K562 (cell line): ENCODE measurements at regions not wholly inside any gene's neighbourhood (a gene's known extent, or its start where the extent isn't known, plus 50 kb on each side); places are given as distances from the start of the nearest gene placed in this dataset.

Experiments
- ATAC-seq: fragments of 200-7000 bp; cut with Tn5 transposase; 3 replicates; pipeline ENCODE4 v1.9.1; 2020; ENCODE audit warnings: moderate library complexity
- BruUV-seq: library from RNA; stranded (reverse); fragments of 400-500 nt; replicated peaks from 2 replicates; lab custom pipeline; 2021; lab: Mats Ljungman, UMichigan
- CTCF ChIA-PET: fragments of 300-600 bp; formaldehyde crosslinking; extraction: SDS; loops from one replicate; lab custom pipeline; 2021; ENCODE audit warnings: low intra/inter-chr PET ratio; lab: Yijun Ruan, JAX
- POLR2A ChIA-PET: fragments of 300-600, 350-650 bp; sonication (Branson Sonifier 250); formaldehyde crosslinking; extraction: SDS; loops from one replicate; lab custom pipeline; 2021; ENCODE audit warnings: antibody characterized with exemption, inconsistent platforms; lab: Yijun Ruan, JAX
- DNase-seq, 4 experiments: peaks; one replicate each; pipeline versions ENCODE4 v3.0.0 to v3.0.0-alpha.2; 2011 to 2018; ENCODE audit warnings: low spot score in 3 of 4, mixed read lengths in 3 of 4; ENCODE audit errors: extremely low read depth in 1 of 4
- FAIRE-seq: peaks from 2 replicates; lab custom pipeline; 2011; peaks lifted over from hg19 to GRCh38; lab: Jason Lieb, UNC
- H2AFZ ChIP-seq: 2 replicates; pipeline ENCODE4 v1.6.0; 2011; ENCODE audit warnings: low read depth, low read length, control low read depth, inconsistent platforms
- H3K27ac ChIP-seq: fragments of 200-600 bp; 3 replicates; pipeline ENCODE4 v1.8.0; 2011; ENCODE audit warnings: low read depth, mild to moderate bottlenecking, control low read depth, inconsistent platforms, low read length, moderate library complexity, mixed read lengths; ENCODE audit errors: extremely low read depth
- H3K27me3 ChIP-seq, 2 experiments: fragments of 300-600 bp in 1 of 2; 2 replicates in 1 of 2; 3 replicates in 1 of 2; pipeline versions ENCODE4 v1.6.0 to v1.8.0; 2011; ENCODE audit warnings: inconsistent platforms in 2 of 2, low read length in 2 of 2, mild to moderate bottlenecking in 1 of 2, mixed read lengths in 1 of 2, moderate library complexity in 1 of 2; ENCODE audit not compliant: control insufficient read depth in 2 of 2, insufficient read depth in 2 of 2
- H3K36me3 ChIP-seq: fragments of 300-600 bp; 3 replicates; pipeline ENCODE4 v1.8.0; 2011; ENCODE audit warnings: mild to moderate bottlenecking, low read length, inconsistent platforms; ENCODE audit not compliant: control insufficient read depth, insufficient read depth
- H3K4me1 ChIP-seq, 2 experiments: fragments of 200-600 bp in 1 of 2; replicated peaks in 1 of 2; 2 replicates in 1 of 2; 3 replicates in 1 of 2; pipeline versions ENCODE4 v1.5.1 to v1.8.0; 2011; ENCODE audit warnings: inconsistent platforms in 2 of 2, low read length in 2 of 2, mild to moderate bottlenecking in 1 of 2, mixed read lengths in 1 of 2, moderate library complexity in 1 of 2; ENCODE audit not compliant: control insufficient read depth in 2 of 2, insufficient read depth in 2 of 2
- H3K4me2 ChIP-seq: 2 replicates; pipeline ENCODE4 v1.6.1; 2011; ENCODE audit warnings: low read length, control low read depth, inconsistent platforms, mixed read lengths; ENCODE audit not compliant: insufficient read depth
- H3K4me3 ChIP-seq: fragments of 200-600 bp; sonication (generic), shearing (Covaris generic); 2 replicates; pipeline ENCODE4 v1.5.1; 2016; ENCODE audit warnings: control low read depth, inconsistent platforms
- H3K79me2 ChIP-seq: fragments of 200-600 bp; 3 replicates; pipeline ENCODE4 v1.8.0; 2011; ENCODE audit warnings: low read length, inconsistent platforms; ENCODE audit not compliant: control insufficient read depth, insufficient read depth
- H3K9ac ChIP-seq, 2 experiments: 2 replicates each; pipeline versions ENCODE4 v1.6.0 to v1.6.1; 2011; ENCODE audit warnings: low read depth in 2 of 2, low read length in 2 of 2, control low read depth in 1 of 2, inconsistent platforms in 1 of 2, mild to moderate bottlenecking in 1 of 2, mixed read lengths in 1 of 2; ENCODE audit not compliant: insufficient read depth in 1 of 2
- H3K9me1 ChIP-seq: one replicate; pipeline ENCODE4 v1.6.0; 2011; ENCODE audit warnings: inconsistent platforms, mild to moderate bottlenecking, low read length, moderate library complexity; ENCODE audit not compliant: control insufficient read depth, insufficient read depth
- H3K9me3 ChIP-seq: replicated peaks from 2 replicates; pipeline ENCODE4 v1.5.1; 2011; ENCODE audit warnings: low read depth, low read length, inconsistent platforms; ENCODE audit not compliant: control insufficient read depth, insufficient read depth
- H4K20me1 ChIP-seq: replicated peaks from 2 replicates; pipeline ENCODE4 v1.6.1; 2011; ENCODE audit warnings: low read length, inconsistent platforms, mixed read lengths; ENCODE audit not compliant: control insufficient read depth, insufficient read depth
- CHD2 ChIP-seq: IDR thresholded peaks from 2 replicates; pipeline ENCODE4 v1.6.1; 2011; ENCODE audit warnings: low read depth, low read length
- HCFC1 ChIP-seq: IDR thresholded peaks from 2 replicates; pipeline ENCODE4 v1.6.1; 2012; ENCODE audit warnings: low read depth, low read length, improper control_type of control experiment
- MTA3 ChIP-seq: fragments of 450-650 bp; formaldehyde crosslinking; IDR thresholded peaks from 2 replicates; pipeline ENCODE4 v1.6.1; 2017; ENCODE audit warnings: mild to moderate bottlenecking, borderline replicate concordance
- NBN ChIP-seq: fragments of 450-650 bp; IDR thresholded peaks from 2 replicates; pipeline ENCODE4 v1.6.1; 2016; ENCODE audit warnings: low read depth, mild to moderate bottlenecking
- ZNF277 ChIP-seq: fragments of 250-450 bp; sonication (Bioruptor Pico); IDR thresholded peaks from 2 replicates; pipeline ENCODE4 v1.8.0; 2022; ENCODE audit warnings: inconsistent platforms, mild to moderate bottlenecking, moderate library complexity, borderline replicate concordance
- WGBS: fragments of 100-300 bp; shearing (Covaris generic); methylation state at CpG from one replicate; pipeline ENCODE4 v1.1.6; 2016; ENCODE audit warnings: low coverage, mixed read lengths; ENCODE audit not compliant: insufficient coverage; ENCODE audit errors: missing lambda C conversion rate; 5-methylcytosine and 5-hydroxymethylcytosine counted together
- in situ Hi-C: fragments of 300-500 bp; cut with MboI; formaldehyde crosslinking; loops from 4 replicates; pipeline ENCODE4 v1.15.0; 2018; ENCODE audit warnings: inconsistent platforms, mixed read lengths
- intact Hi-C: fragments of 100-400 bp; cut with micrococcal nuclease; formaldehyde crosslinking; loops from 2 replicates; pipeline ENCODE4 v1.14.2; 2022
- TF ChIP-seq, protein P1 (sequence below): fragments of 450-650 bp; IDR thresholded peaks from 2 replicates; pipeline ENCODE4 v1.6.1; 2016; ENCODE audit warnings: mild to moderate bottlenecking, moderate library complexity
- TF ChIP-seq, protein P2 (sequence below): sonication (generic); formaldehyde crosslinking; IDR thresholded peaks from 2 replicates; pipeline ENCODE4 v1.8.1; 2023; ENCODE audit warnings: mild to moderate bottlenecking, missing genetic modification reagents

GRCh38 chr10:124162774-124163354 lies 69.5 kb upstream of the CHST15 start:
- H3K9me1 ChIP-seq: no peaks in the 10 kb centered on the region
- H3K4me3 ChIP-seq: no peak overlapping the region
- H3K27ac ChIP-seq: no peak overlapping the region
- DNase-seq (no peak), ATAC-seq (no peak), FAIRE-seq (no peak)
- CTCF ChIA-PET: no interaction called here
- H3K79me2 ChIP-seq: no peaks in the 10 kb centered on the region
- no peaks in the 10 kb centered on the region for H3K9me3 ChIP-seq
- intact Hi-C loops (no loop called here), in situ Hi-C loops (no loop called here)
- peaks cover 0 to 10% of the 10 kb centered on the region in 2 experiments; a peak in 1 of 5 replicates for H3K27me3 ChIP-seq
- no peak overlapping the region for H2AFZ ChIP-seq
- BruUV-seq: no TSS peak
- no peak overlapping the region for H3K4me2 ChIP-seq
- no peaks in the 10 kb centered on the region for H3K36me3 ChIP-seq
- POLR2A ChIA-PET: no interaction called here
- no peaks in the 10 kb centered on the region for H3K4me1 ChIP-seq
- 0% methylated on average over 5 of the region's 6 CpGs for WGBS
- no peaks in the 10 kb centered on the region for H4K20me1 ChIP-seq
- no peak overlapping the region for H3K9ac ChIP-seq
- TF ChIP-seq HCFC1 (no peak), ZNF277 (no peak), CHD2 (no peak), MTA3 (no peak), NBN (no peak)
- TF ChIP-seq, protein P1, sequence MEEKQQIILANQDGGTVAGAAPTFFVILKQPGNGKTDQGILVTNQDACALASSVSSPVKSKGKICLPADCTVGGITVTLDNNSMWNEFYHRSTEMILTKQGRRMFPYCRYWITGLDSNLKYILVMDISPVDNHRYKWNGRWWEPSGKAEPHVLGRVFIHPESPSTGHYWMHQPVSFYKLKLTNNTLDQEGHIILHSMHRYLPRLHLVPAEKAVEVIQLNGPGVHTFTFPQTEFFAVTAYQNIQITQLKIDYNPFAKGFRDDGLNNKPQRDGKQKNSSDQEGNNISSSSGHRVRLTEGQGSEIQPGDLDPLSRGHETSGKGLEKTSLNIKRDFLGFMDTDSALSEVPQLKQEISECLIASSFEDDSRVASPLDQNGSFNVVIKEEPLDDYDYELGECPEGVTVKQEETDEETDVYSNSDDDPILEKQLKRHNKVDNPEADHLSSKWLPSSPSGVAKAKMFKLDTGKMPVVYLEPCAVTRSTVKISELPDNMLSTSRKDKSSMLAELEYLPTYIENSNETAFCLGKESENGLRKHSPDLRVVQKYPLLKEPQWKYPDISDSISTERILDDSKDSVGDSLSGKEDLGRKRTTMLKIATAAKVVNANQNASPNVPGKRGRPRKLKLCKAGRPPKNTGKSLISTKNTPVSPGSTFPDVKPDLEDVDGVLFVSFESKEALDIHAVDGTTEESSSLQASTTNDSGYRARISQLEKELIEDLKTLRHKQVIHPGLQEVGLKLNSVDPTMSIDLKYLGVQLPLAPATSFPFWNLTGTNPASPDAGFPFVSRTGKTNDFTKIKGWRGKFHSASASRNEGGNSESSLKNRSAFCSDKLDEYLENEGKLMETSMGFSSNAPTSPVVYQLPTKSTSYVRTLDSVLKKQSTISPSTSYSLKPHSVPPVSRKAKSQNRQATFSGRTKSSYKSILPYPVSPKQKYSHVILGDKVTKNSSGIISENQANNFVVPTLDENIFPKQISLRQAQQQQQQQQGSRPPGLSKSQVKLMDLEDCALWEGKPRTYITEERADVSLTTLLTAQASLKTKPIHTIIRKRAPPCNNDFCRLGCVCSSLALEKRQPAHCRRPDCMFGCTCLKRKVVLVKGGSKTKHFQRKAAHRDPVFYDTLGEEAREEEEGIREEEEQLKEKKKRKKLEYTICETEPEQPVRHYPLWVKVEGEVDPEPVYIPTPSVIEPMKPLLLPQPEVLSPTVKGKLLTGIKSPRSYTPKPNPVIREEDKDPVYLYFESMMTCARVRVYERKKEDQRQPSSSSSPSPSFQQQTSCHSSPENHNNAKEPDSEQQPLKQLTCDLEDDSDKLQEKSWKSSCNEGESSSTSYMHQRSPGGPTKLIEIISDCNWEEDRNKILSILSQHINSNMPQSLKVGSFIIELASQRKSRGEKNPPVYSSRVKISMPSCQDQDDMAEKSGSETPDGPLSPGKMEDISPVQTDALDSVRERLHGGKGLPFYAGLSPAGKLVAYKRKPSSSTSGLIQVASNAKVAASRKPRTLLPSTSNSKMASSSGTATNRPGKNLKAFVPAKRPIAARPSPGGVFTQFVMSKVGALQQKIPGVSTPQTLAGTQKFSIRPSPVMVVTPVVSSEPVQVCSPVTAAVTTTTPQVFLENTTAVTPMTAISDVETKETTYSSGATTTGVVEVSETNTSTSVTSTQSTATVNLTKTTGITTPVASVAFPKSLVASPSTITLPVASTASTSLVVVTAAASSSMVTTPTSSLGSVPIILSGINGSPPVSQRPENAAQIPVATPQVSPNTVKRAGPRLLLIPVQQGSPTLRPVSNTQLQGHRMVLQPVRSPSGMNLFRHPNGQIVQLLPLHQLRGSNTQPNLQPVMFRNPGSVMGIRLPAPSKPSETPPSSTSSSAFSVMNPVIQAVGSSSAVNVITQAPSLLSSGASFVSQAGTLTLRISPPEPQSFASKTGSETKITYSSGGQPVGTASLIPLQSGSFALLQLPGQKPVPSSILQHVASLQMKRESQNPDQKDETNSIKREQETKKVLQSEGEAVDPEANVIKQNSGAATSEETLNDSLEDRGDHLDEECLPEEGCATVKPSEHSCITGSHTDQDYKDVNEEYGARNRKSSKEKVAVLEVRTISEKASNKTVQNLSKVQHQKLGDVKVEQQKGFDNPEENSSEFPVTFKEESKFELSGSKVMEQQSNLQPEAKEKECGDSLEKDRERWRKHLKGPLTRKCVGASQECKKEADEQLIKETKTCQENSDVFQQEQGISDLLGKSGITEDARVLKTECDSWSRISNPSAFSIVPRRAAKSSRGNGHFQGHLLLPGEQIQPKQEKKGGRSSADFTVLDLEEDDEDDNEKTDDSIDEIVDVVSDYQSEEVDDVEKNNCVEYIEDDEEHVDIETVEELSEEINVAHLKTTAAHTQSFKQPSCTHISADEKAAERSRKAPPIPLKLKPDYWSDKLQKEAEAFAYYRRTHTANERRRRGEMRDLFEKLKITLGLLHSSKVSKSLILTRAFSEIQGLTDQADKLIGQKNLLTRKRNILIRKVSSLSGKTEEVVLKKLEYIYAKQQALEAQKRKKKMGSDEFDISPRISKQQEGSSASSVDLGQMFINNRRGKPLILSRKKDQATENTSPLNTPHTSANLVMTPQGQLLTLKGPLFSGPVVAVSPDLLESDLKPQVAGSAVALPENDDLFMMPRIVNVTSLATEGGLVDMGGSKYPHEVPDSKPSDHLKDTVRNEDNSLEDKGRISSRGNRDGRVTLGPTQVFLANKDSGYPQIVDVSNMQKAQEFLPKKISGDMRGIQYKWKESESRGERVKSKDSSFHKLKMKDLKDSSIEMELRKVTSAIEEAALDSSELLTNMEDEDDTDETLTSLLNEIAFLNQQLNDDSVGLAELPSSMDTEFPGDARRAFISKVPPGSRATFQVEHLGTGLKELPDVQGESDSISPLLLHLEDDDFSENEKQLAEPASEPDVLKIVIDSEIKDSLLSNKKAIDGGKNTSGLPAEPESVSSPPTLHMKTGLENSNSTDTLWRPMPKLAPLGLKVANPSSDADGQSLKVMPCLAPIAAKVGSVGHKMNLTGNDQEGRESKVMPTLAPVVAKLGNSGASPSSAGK: no peak
- TF ChIP-seq, protein P2, sequence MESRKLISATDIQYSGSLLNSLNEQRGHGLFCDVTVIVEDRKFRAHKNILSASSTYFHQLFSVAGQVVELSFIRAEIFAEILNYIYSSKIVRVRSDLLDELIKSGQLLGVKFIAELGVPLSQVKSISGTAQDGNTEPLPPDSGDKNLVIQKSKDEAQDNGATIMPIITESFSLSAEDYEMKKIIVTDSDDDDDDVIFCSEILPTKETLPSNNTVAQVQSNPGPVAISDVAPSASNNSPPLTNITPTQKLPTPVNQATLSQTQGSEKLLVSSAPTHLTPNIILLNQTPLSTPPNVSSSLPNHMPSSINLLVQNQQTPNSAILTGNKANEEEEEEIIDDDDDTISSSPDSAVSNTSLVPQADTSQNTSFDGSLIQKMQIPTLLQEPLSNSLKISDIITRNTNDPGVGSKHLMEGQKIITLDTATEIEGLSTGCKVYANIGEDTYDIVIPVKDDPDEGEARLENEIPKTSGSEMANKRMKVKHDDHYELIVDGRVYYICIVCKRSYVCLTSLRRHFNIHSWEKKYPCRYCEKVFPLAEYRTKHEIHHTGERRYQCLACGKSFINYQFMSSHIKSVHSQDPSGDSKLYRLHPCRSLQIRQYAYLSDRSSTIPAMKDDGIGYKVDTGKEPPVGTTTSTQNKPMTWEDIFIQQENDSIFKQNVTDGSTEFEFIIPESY: no peak
